CD4-positive, CD25-positive, alpha-beta regulatory T cell (primary cell): ENCODE measurements at regions not wholly inside any gene's neighbourhood (a gene's known extent, or its start where the extent isn't known, plus 50 kb on each side); places are given as distances from the start of the nearest gene placed in this dataset.
A peak's percentile ranks its signal among the peaks of the same experiment; 100 is the strongest.

Experiments used
- ATAC-seq, 2 donors: fragments of 150-1000 bp; cut with Tn5 transposase; one replicate each; pipeline ENCODE4 v1.10.0; 2021; ENCODE audit warnings: low read depth in 2 of 2, moderate number of reproducible peaks in 2 of 2, moderate library complexity in 1 of 2
- DNase-seq, 3 donors: peaks; one replicate each; pipeline versions ENCODE4 v3.0.0 to v3.0.0-alpha.2; 2012 to 2022; ENCODE audit warnings: mixed read lengths in 1 of 3
- H3K27ac ChIP-seq: one replicate; pipeline ENCODE4 v1.7.0; 2013; ENCODE audit warnings: mild to moderate bottlenecking, low read length; ENCODE audit not compliant: insufficient read depth, poor library complexity, severe bottlenecking
- H3K27me3 ChIP-seq: one replicate; pipeline ENCODE4 v1.7.0; 2013; ENCODE audit warnings: low read length; ENCODE audit not compliant: control insufficient read depth, insufficient read depth
- H3K36me3 ChIP-seq: one replicate; pipeline ENCODE4 v1.7.0; 2013; ENCODE audit warnings: mild to moderate bottlenecking, low read length, moderate library complexity; ENCODE audit not compliant: control insufficient read depth, insufficient read depth
- H3K4me1 ChIP-seq: 2 replicates; pipeline ENCODE4 v1.7.0; 2013; ENCODE audit warnings: mild to moderate bottlenecking, low read length; ENCODE audit not compliant: insufficient read depth, control insufficient read depth, poor library complexity, severe bottlenecking
- H3K4me3 ChIP-seq: one replicate; pipeline ENCODE4 v1.7.0; 2013; ENCODE audit warnings: low read depth, mild to moderate bottlenecking, low read length, moderate library complexity
- H3K9me3 ChIP-seq, 2 experiments: 1 replicate in 1 of 2; 2 replicates in 1 of 2; pipeline ENCODE4 v1.7.0; 2013; ENCODE audit warnings: low read length in 2 of 2, mild to moderate bottlenecking in 1 of 2, moderate library complexity in 1 of 2; ENCODE audit not compliant: control insufficient read depth in 2 of 2
- H3K27ac Mint-ChIP-seq, 3 donors: one replicate each; pipeline ENCODE4 v1.8.0; 2020 to 2022; ENCODE audit warnings: mild to moderate bottlenecking in 3 of 3, mixed read lengths in 3 of 3, moderate library complexity in 2 of 3
- H3K27me3 Mint-ChIP-seq: one replicate; pipeline ENCODE4 v1.8.0; 2022; ENCODE audit warnings: mild to moderate bottlenecking, mixed read lengths
- H3K36me3 Mint-ChIP-seq: one replicate; pipeline ENCODE4 v1.8.0; 2020; ENCODE audit warnings: mixed read lengths
- H3K4me1 Mint-ChIP-seq, 4 donors: one replicate each; pipeline ENCODE4 v1.8.0; 2020 to 2022; ENCODE audit warnings: mixed read lengths in 4 of 4, mild to moderate bottlenecking in 1 of 4
- H3K4me3 Mint-ChIP-seq, 4 donors: one replicate each; pipeline ENCODE4 v1.8.0; 2020 to 2022; ENCODE audit warnings: mild to moderate bottlenecking in 4 of 4, mixed read lengths in 4 of 4, moderate library complexity in 3 of 4
- H3K9me3 Mint-ChIP-seq, 7 donors: one replicate each; pipeline ENCODE4 v1.8.0; 2020 to 2022; ENCODE audit warnings: mixed read lengths in 7 of 7, mild to moderate bottlenecking in 3 of 7, moderate library complexity in 2 of 7

- Mint-ChIP-seq H3K9me3 (peaks cover 0 to 6% (median 4%) of the 10 kb centered on the region in 7 donors), H3K4me3 (no peak overlapping the region), H3K27ac (no peak overlapping the region), H3K36me3 (no peaks in the 10 kb centered on the region), H3K4me1 (no peaks in the 10 kb centered on the region), H3K27me3 (no peaks in the 10 kb centered on the region)
- ATAC-seq = no peak
- no peaks in the 10 kb centered on the region for H3K27me3 ChIP-seq
- no peaks in the 10 kb centered on the region for H3K4me1 ChIP-seq
- no peak overlapping the region for H3K27ac ChIP-seq
- peaks cover 0 to 3% of the 10 kb centered on the region in 2 experiments for H3K9me3 ChIP-seq
- no peaks in the 10 kb centered on the region for H3K36me3 ChIP-seq
- DNase-seq = no peak
- H3K4me3 ChIP-seq = no peak overlapping the region
These were observed 277.0 kb upstream of the BRINP3 start for GRCh38 chr1:190754666-190755065.

GRCh38 chr1:190759807-190760206, 282.1 kb upstream of the BRINP3 start:
- Histone ChIP-seq H3K4me3 (no peak overlapping the region), H3K9me3 (peaks cover 0 to 3% of the 10 kb centered on the region in 2 experiments), H3K36me3 (no peaks in the 10 kb centered on the region), H3K4me1 (no peaks in the 10 kb centered on the region), H3K27me3 (no peaks in the 10 kb centered on the region), H3K27ac (no peak overlapping the region)
- H3K4me1 Mint-ChIP-seq = no peaks in the 10 kb centered on the region
- no peaks in the 10 kb centered on the region for H3K36me3 Mint-ChIP-seq
- ATAC-seq (no peak), DNase-seq (no peak)
- no peak overlapping the region for H3K4me3 Mint-ChIP-seq
- no peaks in the 10 kb centered on the region for H3K27me3 Mint-ChIP-seq
- peaks cover 0 to 17% (median 2%) of the 10 kb centered on the region in 7 donors for H3K9me3 Mint-ChIP-seq
- no peak overlapping the region for H3K27ac Mint-ChIP-seq

GRCh38 chr1:190762325-190762724, 284.7 kb upstream of the BRINP3 start:
- DNase-seq (no peak), ATAC-seq (no peak)
- Mint-ChIP-seq H3K4me1 (no peaks in the 10 kb centered on the region), H3K9me3 (peaks cover 0 to 18% (median 3%) of the 10 kb centered on the region in 7 donors), H3K27ac (no peak overlapping the region), H3K36me3 (no peaks in the 10 kb centered on the region), H3K4me3 (no peak overlapping the region), H3K27me3 (no peaks in the 10 kb centered on the region)
- Histone ChIP-seq H3K27ac (no peak overlapping the region), H3K4me3 (no peak overlapping the region), H3K36me3 (no peaks in the 10 kb centered on the region), H3K4me1 (no peaks in the 10 kb centered on the region), H3K9me3 (no peaks in the 10 kb centered on the region), H3K27me3 (no peaks in the 10 kb centered on the region)

- Histone ChIP-seq H3K36me3 (no peaks in the 10 kb centered on the region), H3K4me3 (no peak overlapping the region), H3K27ac (no peak overlapping the region), H3K9me3 (peaks cover 0 to 12% of the 10 kb centered on the region in 2 experiments), H3K27me3 (no peaks in the 10 kb centered on the region), H3K4me1 (no peaks in the 10 kb centered on the region)
- no peak for DNase-seq
- H3K9me3 Mint-ChIP-seq = peaks cover 0 to 16% (median 4%) of the 10 kb centered on the region in 7 donors
- H3K4me3 Mint-ChIP-seq = no peak overlapping the region
- H3K4me1 Mint-ChIP-seq = no peaks in the 10 kb centered on the region
- no peak overlapping the region for H3K27ac Mint-ChIP-seq
- ATAC-seq = no peak
- no peaks in the 10 kb centered on the region for H3K27me3 Mint-ChIP-seq
- no peaks in the 10 kb centered on the region for H3K36me3 Mint-ChIP-seq
These were observed 315.2 kb upstream of the BRINP3 start for GRCh38 chr1:190792873-190793272.

GRCh38 chr1:190807629-190808028, 330.0 kb upstream of the BRINP3 start:
- no peaks in the 10 kb centered on the region for H3K4me1 Mint-ChIP-seq
- ATAC-seq (no peak), DNase-seq (no peak)
- H3K27ac ChIP-seq = no peak overlapping the region
- H3K36me3 Mint-ChIP-seq = no peaks in the 10 kb centered on the region
- H3K9me3 ChIP-seq = peaks cover 3 to 20% of the 10 kb centered on the region in 2 experiments
- no peaks in the 10 kb centered on the region for H3K27me3 ChIP-seq
- H3K4me3 Mint-ChIP-seq = no peak overlapping the region
- H3K4me3 ChIP-seq = no peak overlapping the region
- no peaks in the 10 kb centered on the region for H3K36me3 ChIP-seq
- peaks cover 2% of the 10 kb centered on the region for H3K27me3 Mint-ChIP-seq
- no peaks in the 10 kb centered on the region for H3K4me1 ChIP-seq
- H3K9me3 Mint-ChIP-seq = peaks cover 4 to 31% (median 11%) of the 10 kb centered on the region in 7 donors
- no peak overlapping the region for H3K27ac Mint-ChIP-seq

GRCh38 chr1:190808035-190808434, 330.4 kb upstream of the BRINP3 start:
- DNase-seq (no peak), ATAC-seq (no peak)
- Mint-ChIP-seq H3K27me3 (peaks cover 4% of the 10 kb centered on the region), H3K4me3 (no peak overlapping the region), H3K27ac (no peak overlapping the region), H3K4me1 (no peaks in the 10 kb centered on the region), H3K9me3 (peaks cover 4 to 35% (median 11%) of the 10 kb centered on the region in 7 donors), H3K36me3 (no peaks in the 10 kb centered on the region)
- Histone ChIP-seq H3K36me3 (no peaks in the 10 kb centered on the region), H3K4me1 (no peaks in the 10 kb centered on the region), H3K4me3 (no peak overlapping the region), H3K27ac (no peak overlapping the region), H3K27me3 (no peaks in the 10 kb centered on the region), H3K9me3 (peaks cover 3 to 20% of the 10 kb centered on the region in 2 experiments)

GRCh38 chr1:190809312-190809711, 331.6 kb upstream of the BRINP3 start:
- ATAC-seq (no peak), DNase-seq (no peak)
- Mint-ChIP-seq H3K27me3 (peaks cover 4% of the 10 kb centered on the region), H3K4me3 (peak overlapping the region in 1 of 4 donors; percentile 7), H3K36me3 (no peaks in the 10 kb centered on the region), H3K9me3 (peaks cover 7 to 43% (median 17%) of the 10 kb centered on the region in 7 donors), H3K4me1 (no peaks in the 10 kb centered on the region), H3K27ac (no peak overlapping the region)
- Histone ChIP-seq H3K27ac (no peak overlapping the region), H3K9me3 (peaks cover 3 to 20% of the 10 kb centered on the region in 2 experiments), H3K4me1 (no peaks in the 10 kb centered on the region), H3K27me3 (no peaks in the 10 kb centered on the region), H3K36me3 (no peaks in the 10 kb centered on the region), H3K4me3 (no peak overlapping the region)

GRCh38 chr1:190812996-190813395, 335.3 kb upstream of the BRINP3 start:
- Mint-ChIP-seq H3K4me1 (no peaks in the 10 kb centered on the region), H3K27me3 (peaks cover 4% of the 10 kb centered on the region), H3K4me3 (no peak overlapping the region), H3K36me3 (no peaks in the 10 kb centered on the region), H3K9me3 (peaks cover 4 to 39% (median 14%) of the 10 kb centered on the region in 7 donors), H3K27ac (no peak overlapping the region)
- Histone ChIP-seq H3K9me3 (peaks cover 3 to 11% of the 10 kb centered on the region in 2 experiments), H3K36me3 (no peaks in the 10 kb centered on the region), H3K27ac (no peak overlapping the region), H3K4me1 (no peaks in the 10 kb centered on the region), H3K4me3 (no peak overlapping the region), H3K27me3 (no peaks in the 10 kb centered on the region)
- no peak for DNase-seq
- no peak for ATAC-seq
